GM21381 (cell line): ENCODE measurements at regions not wholly inside any gene's neighbourhood (a gene's known extent, or its start where the extent isn't known, plus 50 kb on each side); places are given as distances from the start of the nearest gene placed in this dataset.

Experiments
- ATAC-seq: cut with Tn5 transposase; IDR thresholded peaks from one replicate; pipeline ENCODE4 v1.9.1; 2021; ENCODE audit warnings: mild to moderate bottlenecking, moderate library complexity; ENCODE audit not compliant: unreplicated experiment

DNA sequence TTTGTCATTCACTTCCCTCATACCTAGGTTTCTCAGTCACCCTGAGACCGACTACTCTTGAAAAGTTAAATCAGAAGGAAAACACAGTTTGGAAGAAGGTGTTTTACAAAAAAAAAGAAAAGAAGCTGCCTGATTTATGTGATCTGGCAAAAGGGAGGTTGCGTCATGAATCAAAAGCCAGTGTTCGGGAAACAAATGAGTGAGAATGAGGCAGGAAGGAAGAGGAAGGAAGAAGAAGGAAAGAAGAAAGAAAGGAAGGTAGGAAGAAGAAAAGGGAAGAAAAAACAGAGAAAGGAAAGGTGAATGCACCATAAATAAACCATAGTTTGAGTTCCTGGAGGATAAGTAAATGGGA lies 314.6 kb downstream of the BLID start:
- no peak for ATAC-seq

DNA sequence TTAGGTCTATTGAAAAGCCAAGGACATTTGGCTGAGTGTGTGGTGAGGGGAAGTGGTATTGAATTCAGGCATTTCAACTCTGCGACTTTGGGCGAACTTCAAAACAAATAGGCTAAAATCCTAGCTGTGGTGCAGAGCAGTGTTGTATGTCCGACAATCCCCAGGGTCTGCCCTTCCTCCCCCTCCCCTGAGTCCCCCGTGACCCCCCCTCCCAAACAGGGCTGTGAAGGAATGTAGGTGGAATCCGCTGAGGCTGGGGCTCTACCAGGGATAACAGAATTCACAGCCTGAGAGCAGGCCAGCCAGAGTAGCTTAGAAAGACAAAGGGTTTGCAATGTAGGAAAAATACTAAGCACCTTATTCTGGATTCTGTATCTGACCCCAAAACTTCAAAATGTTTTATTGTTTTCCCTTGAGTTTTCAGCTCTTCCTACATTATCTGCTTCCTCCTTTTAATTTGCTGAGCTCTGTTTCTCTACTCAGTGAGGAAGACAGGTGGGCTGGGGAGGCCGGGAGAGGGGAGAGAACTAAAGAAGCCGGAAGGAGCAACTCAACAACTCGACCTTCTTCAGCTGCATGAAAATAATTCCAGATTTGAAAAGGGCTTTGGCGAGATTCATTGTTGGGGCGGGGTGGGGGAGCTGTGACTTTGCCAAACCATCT lies 315.2 kb downstream of the BLID start:
- no peak for ATAC-seq

DNA sequence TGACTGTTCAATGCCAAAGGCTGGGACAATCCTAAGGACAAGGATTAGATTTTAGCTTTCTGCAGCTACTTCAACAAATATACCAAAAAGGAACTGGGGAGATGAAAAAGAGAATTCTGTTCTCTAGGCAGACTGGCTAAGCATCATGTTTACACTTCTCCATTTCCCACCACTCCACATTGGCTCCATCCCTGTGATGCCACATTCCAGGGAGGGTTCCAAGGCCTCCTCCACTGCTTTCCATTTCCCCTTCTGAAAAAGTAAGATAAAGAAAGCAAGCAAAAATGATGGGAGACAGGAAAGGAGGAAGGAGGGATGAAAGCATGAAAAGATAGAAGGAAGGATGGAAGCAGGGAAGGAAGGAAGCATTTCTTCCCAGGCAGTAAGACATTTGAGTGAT lies 315.8 kb downstream of the BLID start:
- ATAC-seq = no peak

DNA sequence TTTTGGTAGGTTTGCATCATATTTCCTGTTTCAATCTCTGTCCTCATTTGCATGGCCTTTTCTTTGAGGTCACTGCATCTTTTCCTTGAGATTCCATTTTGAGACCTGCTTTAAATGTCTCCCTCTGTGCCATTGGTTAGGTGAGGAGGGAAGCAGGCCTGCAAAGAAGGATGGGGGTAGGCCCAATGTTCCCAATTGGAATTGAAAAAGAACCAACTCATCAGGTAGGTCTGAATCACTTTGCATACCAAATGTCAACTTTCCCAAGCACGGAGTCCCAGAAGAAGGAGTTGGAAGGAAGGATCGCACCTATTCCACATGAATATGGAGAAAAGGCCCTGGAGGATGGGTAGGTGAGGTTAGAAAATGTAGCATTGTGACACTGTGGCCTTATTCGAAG lies 318.5 kb downstream of the BLID start:
- ATAC-seq = no peak

DNA sequence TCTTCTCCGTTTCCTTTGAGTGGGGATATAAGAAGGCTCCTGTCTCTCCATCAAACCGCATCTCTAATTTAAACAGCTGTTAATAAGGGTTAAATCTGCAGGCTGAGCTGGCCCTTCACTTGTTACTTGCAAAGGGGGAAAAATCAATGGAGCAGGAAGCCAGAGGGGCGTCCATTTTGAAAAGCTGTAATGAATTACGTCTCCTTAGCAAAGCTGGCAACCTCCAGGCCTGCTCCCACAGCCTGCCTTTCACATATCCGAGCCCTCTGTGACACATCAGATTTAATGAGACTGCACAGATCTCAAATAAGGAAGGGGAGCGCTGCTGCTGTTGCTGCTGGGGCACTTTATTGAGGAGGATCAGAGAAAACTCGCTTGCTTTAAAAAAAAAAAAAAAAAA lies 320.8 kb downstream of the BLID start:
- ATAC-seq = no peak

DNA sequence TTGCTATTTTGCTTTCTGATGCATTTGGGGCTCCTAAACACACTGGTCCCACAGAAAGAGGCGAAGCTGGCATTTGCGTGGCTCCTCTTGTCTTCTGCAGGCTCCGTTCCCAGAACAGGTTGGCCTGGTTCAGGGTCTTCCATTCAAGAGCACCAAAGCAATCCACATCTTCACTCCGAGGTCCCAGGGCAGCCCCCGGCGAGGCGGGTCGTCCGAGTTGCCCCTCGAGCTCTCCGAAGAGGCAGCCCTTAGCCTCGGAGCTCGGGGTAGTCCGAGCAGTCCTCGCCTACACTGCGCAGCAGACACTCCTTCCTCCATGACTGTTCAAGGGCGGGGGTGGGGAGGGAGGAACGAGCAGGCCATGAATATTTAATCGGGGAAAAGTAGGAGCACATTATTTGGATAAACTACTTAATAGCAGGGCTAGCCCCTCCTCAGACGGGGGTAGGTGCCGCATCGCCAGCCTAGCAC lies 321.3 kb downstream of the BLID start:
- ATAC-seq = no peak

DNA sequence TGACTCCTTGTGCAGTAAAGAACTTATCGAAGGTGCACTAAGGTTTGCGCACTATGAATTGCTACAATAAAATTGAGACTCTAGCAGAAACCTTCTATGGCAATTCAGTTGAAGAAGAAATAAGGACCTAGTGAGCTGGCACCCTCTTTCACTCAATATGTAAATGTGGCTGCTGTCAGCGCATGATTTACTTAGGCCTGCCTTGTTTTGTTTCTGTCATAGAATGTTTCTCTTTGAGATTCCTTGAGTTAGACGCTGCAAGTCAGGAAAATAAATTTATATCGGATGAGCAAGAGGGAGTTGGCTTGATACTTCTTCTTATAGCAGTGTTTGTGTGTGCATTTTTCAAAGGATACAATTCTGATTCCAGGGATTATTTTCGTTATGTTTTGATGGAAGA lies 322.1 kb downstream of the BLID start:
- no peak for ATAC-seq

DNA sequence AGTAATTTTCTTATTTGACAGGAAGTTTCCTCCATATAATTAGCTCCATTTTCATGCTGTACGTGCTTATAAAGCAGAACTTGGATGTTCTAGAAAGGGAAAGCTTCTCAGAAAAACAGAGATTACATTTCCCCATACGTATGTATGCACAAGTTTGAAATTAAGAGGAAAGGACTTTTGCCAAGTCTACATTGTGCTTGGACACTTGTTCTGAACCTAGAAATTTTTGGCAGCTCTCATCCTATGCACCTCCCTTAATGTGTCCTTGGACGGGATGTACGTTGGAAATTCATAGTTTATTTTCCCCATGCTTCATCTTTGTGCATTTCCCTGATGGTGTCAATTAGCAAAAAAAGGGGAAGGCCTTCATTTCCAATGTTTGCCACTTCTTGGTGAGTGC lies 322.7 kb downstream of the BLID start:
- no peak for ATAC-seq

DNA sequence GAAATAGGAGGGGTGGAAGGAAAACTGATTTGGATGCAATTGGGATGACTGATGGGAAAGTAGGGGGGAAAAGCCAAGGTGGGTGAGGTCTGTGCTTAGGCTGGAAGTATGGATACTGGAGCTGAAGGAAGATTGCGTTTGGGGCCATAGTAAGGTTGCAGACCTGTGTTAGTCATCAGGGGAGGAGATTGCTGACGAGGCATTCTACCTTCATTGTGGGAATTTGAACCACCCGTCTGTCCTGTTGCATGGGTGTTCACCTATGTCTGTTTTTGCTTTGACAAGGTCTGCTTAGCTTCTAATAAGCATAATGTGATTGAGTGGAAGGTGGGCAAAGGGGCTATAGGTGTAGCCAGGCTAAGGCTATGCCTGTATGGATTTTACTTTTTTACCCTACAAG lies 323.8 kb downstream of the BLID start:
- ATAC-seq = no peak

DNA sequence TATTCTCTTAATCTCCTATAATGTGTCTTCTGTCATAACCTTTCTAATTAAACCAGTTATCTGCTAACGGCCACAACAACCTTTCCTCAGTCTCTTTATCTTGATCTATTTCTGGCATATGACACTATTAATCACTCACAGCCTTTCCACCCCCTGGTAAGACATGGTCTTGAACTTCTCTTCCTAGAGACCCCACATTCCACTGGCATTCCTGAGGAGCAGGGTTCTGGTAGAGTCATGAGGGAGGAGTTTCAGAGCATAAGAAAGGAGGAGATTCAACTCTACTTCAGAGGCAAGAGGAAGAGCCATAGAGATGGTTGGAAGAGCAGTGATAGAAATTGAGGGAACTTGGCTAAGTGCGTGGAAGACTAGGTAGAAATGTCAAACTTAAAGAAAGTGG lies 325.6 kb downstream of the BLID start:
- no peak for ATAC-seq

DNA sequence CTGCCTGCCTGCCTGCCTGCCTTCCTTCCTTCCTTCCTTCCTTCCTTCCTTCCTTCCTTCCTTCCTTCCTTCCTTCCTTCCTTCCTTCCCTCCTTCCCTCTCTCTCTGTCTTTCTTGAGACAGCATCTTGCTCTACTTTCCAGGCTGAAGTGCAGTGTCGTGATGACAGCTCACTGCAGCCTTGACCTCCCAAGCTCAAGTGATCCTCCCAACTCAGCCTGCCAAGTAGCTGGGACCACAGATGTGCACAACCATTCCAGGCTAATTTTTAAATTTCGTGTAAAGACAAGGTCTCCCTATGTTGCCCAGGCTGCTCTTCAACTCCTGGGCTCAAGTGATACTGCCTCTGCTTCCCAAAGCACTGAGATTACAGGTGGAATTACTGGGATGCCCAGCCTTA lies 328.2 kb upstream of the SORL1-AS1 start:
- no peak for ATAC-seq

DNA sequence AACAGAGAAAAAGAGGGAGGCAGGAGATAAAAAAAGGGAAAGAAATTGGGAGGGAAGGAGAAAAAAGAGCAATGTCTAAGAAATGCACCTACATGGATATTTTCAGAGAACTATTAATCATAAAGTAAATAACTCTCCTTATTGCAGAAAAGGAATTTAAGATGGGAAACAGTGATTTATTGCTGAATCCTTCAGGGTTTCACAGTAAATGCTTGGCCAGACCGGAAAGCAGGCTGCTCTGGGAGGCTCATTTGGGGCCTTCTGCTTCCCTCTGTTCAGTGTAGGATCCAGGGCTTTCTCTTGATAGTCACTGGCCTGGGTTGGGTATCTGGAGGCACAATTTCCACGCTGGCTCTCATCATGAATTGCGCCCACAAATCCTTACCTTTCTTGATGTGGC lies 324.3 kb upstream of the SORL1-AS1 start:
- no peak for ATAC-seq

DNA sequence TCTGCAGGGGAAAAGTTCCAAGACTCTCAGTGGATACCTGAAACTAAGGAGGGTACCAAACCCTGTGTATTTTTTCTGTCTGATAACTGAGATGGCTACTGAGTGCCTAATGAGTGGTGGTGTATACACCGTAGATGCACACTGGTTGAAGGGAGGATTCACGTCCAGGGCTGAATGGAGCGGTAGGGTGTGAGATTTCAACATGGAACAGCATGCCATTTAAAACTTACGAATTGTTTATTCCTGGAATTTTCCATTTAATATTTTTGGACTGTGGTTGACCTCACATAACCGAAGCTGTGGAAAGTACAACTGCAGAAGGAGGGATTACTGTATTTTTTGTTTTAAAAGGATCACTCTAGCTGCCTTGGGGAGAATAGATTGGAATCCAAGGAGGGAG lies 322.5 kb upstream of the SORL1-AS1 start:
- ATAC-seq = no peak

DNA sequence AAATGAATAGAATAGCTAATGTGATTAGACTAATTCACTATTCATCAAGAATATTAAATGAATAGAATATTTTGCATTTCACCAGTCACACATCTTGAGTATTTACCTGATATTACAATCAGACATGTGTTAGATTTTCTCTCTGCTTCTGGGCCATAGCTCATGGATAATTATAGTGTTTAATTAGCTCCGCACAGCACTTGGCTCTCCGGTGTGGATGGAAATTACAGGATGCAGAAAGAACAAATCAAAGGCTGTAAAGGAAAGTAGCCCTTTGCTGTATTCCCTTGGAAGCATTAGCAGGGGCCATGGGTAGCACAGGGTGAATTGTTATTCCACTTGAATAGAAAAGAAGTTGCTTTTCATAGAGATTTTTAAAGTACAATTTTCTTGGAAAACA lies 320.3 kb upstream of the SORL1-AS1 start:
- ATAC-seq = no peak

DNA sequence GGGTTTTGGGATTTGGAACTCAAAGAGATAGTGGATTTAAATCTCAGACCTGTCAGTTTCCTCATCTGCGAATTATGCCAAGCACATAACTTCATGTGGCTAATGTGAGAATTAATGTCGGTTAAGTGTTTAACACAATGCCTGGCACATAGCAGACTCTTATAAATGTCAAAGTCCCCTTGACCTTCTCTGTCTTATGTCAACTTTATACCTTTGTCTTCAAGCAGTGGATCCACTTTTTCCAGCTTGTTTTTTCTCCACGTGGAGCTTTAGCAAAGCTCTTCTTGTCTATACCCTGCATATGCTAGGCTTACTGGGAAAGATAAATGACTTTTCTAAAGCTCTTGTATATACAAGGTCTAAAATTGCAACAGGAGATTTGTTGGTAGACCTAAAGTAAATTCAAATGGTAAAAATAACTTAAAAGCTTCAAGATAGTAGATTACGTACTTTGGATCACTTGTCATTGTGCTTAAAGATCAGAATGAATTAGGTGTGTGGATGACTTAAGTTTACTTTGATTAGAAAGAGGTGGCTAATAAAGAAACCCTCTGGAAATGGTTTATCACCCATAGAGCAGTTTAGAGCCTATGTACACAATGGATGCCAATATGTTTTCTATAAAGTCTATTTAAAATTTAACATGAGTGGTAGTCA lies 318.3 kb upstream of the SORL1-AS1 start:
- ATAC-seq = no peak

DNA sequence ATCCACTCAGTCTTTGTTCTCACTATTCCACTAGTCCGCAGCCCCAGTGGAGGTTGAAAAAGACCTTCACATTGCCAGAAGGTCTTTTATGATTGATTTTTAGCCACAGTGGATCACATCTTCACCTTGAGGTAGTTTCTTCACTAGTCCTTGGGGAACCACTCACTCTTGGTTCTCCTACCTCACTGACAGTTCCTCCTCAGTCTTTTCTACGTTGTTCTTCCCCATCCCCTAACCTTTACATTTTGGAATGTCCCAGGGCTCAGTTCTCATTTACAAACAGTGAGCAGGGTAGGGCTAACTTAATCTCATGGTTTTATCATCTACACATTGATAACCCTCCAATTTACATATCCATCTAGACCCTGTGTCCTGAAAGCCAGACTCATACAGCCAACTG lies 316.4 kb upstream of the SORL1-AS1 start:
- no peak for ATAC-seq

DNA sequence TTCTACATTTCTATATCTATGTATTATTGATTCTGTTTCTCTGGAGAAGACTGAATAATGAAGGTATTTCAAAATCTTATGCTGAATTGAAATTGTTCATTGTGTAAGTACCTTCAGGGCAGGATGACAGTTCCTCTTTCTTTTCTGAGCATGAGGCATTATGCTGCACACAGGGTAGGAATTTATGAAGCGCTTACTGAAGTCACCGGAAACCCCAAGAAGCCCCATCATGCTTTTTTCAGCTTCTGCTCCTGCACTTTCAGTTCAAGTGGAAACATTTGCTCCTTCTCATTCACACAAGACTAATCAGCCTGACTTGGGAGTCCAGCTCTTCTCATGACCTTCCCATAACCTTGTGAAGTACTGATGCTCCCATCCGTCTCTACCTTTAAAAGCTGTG lies 314.7 kb upstream of the SORL1-AS1 start:
- peak; percentile 59 for ATAC-seq

DNA sequence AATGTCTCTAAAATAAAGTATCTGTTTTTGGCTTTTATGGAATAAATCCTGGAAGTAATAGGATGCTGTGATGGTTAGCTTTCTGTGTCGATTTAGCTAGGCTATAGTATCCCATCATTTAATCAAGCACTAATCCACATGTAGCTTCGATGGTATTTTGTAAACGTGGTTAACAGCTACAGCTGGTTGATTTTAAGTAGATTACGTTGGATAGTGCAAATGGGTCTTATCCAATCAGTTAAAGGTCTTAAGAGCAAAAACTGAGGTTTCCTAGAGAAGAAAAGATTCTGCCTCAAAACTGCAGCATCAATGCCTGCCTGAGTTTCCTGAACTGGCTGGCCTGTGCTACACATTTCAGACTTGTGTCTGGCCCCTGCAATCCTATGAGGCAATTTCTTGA lies 314.2 kb upstream of the SORL1-AS1 start:
- ATAC-seq = no peak

DNA sequence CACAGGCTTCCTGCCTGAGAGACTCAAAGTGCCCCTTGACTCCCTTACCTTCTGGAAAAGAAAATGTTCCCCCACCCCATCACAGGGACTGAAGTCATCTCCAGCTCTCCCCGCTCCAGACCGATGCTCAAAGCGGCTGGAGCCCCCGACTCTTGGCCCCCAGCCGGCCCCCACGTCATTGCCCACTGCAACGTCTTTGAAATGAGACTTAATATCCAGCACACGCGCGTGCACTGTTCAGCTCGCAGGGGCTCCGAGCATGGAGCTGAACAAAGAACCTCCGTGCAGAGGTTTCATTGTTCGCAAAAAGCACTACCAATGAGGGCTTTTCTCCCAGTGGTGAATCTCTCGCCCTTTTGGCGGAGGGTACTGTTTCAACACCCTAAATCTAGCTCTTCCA lies 313.4 kb upstream of the SORL1-AS1 start:
- no peak for ATAC-seq

DNA sequence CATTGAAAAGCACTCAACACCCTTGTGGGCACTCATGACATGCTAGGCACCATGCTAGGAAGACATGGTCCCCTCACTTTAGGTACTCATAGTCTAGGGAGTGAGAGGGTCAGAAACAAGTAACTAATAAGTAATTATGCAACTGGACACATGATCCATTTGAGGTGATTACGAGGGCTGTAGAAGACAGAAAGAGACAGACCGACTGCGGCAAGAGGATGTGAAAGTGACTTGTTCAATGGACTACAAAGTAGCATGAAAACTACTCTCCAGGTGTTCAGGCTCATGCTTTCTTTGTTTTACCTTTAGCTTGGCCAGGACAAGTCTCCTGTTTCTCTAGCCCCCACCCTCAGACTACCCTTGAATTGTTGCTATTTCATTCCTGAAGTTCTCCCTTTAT lies 310.8 kb upstream of the SORL1-AS1 start:
- ATAC-seq = peak; percentile 78

DNA sequence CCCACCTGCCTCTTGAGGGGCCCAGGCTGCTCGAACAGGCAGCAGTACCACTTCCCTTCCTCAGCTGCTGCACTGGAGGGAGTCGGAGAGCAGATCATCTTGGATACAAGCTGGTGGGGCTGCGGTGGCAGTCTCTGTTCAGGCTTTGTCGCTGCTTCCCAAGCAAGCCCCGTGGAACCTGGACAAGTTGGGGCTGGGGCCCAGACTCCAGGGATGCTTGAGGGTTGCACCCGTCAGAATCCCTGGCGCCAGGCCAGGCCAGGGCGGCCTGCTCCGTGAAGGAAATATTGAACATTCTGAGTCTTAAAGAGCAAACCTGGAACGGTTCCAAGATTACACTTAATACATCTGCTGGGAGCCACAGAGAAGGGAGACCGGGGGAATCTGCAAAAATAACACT lies 310.1 kb upstream of the SORL1-AS1 start:
- no peak for ATAC-seq

DNA sequence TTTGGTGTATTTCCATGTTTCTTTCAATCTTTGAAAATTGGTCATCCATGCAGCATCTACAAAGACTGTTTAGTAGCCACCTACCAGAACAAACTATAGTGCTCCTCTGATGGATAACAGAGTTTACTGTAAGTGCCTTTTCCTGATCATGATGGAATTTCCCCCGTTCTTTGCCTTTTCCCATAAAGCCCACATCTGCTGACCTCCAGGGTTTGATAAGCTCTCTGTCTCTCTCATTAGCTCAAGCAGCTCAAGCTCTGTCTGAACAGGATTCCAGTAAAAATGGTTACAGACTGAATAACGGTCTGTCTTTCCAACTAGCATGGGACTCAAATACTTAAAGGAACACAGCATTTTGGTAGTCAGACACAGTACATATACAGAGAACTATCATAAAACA lies 308.4 kb upstream of the SORL1-AS1 start:
- no peak for ATAC-seq
